Neuronal stem cell (in vitro differentiated cells): ENCODE measurements at regions not wholly inside any gene's neighbourhood (a gene's known extent, or its start where the extent isn't known, plus 50 kb on each side); places are given as distances from the start of the nearest gene placed in this dataset.

Experiments used
- DNase-seq: peaks from one replicate; pipeline ENCODE4 v3.0.0-alpha.2; 2013; ENCODE audit warnings: low spot score
- H2AFZ ChIP-seq: one replicate; pipeline ENCODE4 v1.6.1; 2013; ENCODE audit warnings: mild to moderate bottlenecking, low read length, inconsistent platforms
- H2AK5ac ChIP-seq: 2 replicates; pipeline ENCODE4 v1.6.1; 2013; ENCODE audit warnings: low read depth, mild to moderate bottlenecking, inconsistent platforms, low read length, moderate library complexity, mixed read lengths
- H2BK120ac ChIP-seq: 2 replicates; pipeline ENCODE4 v1.6.1; 2013; ENCODE audit warnings: low read depth, mild to moderate bottlenecking, inconsistent platforms, low read length, moderate library complexity, mixed read lengths
- H2BK12ac ChIP-seq: one replicate; pipeline ENCODE4 v1.6.1; 2013; ENCODE audit warnings: low read length, inconsistent platforms
- H2BK15ac ChIP-seq: 2 replicates; pipeline ENCODE4 v1.6.1; 2013; ENCODE audit warnings: mild to moderate bottlenecking, low read length, inconsistent platforms, mixed read lengths
- H2BK5ac ChIP-seq: one replicate; pipeline ENCODE4 v1.6.1; 2013; ENCODE audit warnings: inconsistent platforms, mild to moderate bottlenecking, low read length, moderate library complexity
- H3K14ac ChIP-seq: one replicate; pipeline ENCODE4 v1.6.1; 2013; ENCODE audit warnings: low read length, inconsistent platforms
- H3K18ac ChIP-seq: 2 replicates; pipeline ENCODE4 v1.6.1; 2013; ENCODE audit warnings: low read length, inconsistent platforms
- H3K23ac ChIP-seq: 2 replicates; pipeline ENCODE4 v1.6.1; 2013; ENCODE audit warnings: low read depth, mild to moderate bottlenecking, mixed read lengths, low read length, inconsistent platforms; ENCODE audit not compliant: poor library complexity
- H3K27ac ChIP-seq: replicated peaks from 3 replicates; pipeline ENCODE4 v1.5.1; 2013; ENCODE audit warnings: low read length, inconsistent platforms
- H3K27me3 ChIP-seq, 3 experiments: 2 replicates each; pipeline ENCODE4 v1.6.1; 2013; ENCODE audit warnings: low read length in 3 of 3, mild to moderate bottlenecking in 2 of 3, inconsistent platforms in 1 of 3, low read depth in 1 of 3, mixed read lengths in 1 of 3, moderate library complexity in 1 of 3; ENCODE audit not compliant: control insufficient read depth in 3 of 3, insufficient read depth in 3 of 3
- H3K36me3 ChIP-seq, 2 donors: replicated peaks in 1 of 2; 2 replicates each; pipeline ENCODE4 v1.6.1; 2013; ENCODE audit warnings: low read length in 2 of 2; ENCODE audit not compliant: control insufficient read depth in 2 of 2, insufficient read depth in 2 of 2
- H3K4ac ChIP-seq: 2 replicates; pipeline ENCODE4 v1.6.1; 2013; ENCODE audit warnings: inconsistent platforms, mild to moderate bottlenecking, low read length, moderate library complexity
- H3K4me1 ChIP-seq, 2 donors: 1 replicate in 1 of 2; 2 replicates in 1 of 2; pipeline ENCODE4 v1.6.1; 2013; ENCODE audit warnings: low read length in 2 of 2, low read depth in 1 of 2; ENCODE audit not compliant: control insufficient read depth in 2 of 2, insufficient read depth in 1 of 2
- H3K4me2 ChIP-seq: one replicate; pipeline ENCODE4 v1.6.1; 2013; ENCODE audit warnings: mild to moderate bottlenecking, low read length, inconsistent platforms; ENCODE audit not compliant: insufficient read depth, poor library complexity, severe bottlenecking
- H3K4me3 ChIP-seq, 2 donors: 2 replicates each; pipeline ENCODE4 v1.5.1; 2013; ENCODE audit warnings: low read length in 2 of 2, mild to moderate bottlenecking in 2 of 2, inconsistent platforms in 1 of 2, moderate library complexity in 1 of 2
- H3K79me1 ChIP-seq: one replicate; pipeline ENCODE4 v1.6.1; 2013; ENCODE audit warnings: low read depth, mild to moderate bottlenecking, inconsistent platforms, low read length, moderate library complexity
- H3K9ac ChIP-seq: one replicate; pipeline ENCODE4 v1.6.1; 2013; ENCODE audit warnings: mild to moderate bottlenecking, low read depth, low read length, inconsistent platforms; ENCODE audit not compliant: poor library complexity
- H3K9me3 ChIP-seq, 2 donors: replicated peaks in 1 of 2; 2 replicates each; pipeline versions ENCODE3 to v1.6.1; 2013; ENCODE audit warnings: low read length in 2 of 2, mild to moderate bottlenecking in 2 of 2, inconsistent platforms in 1 of 2, low read depth in 1 of 2, mixed read lengths in 1 of 2, moderate library complexity in 1 of 2; ENCODE audit not compliant: control insufficient read depth in 2 of 2, insufficient read depth in 1 of 2
- H4K8ac ChIP-seq: one replicate; pipeline ENCODE4 v1.6.1; 2013; ENCODE audit warnings: low read depth, mild to moderate bottlenecking, inconsistent platforms, low read length, moderate library complexity
- H4K91ac ChIP-seq: one replicate; pipeline ENCODE4 v1.6.1; 2013; ENCODE audit warnings: low read length, low read depth, mild to moderate bottlenecking, inconsistent platforms; ENCODE audit not compliant: poor library complexity
- WGBS, 2 donors: extraction: QIAGEN DNeasy Blood & Tissue Kit; methylation state at CpG; one replicate each; pipeline ENCODE4 v1.1.7; 2013; ENCODE audit warnings: missing lambda C conversion rate in 2 of 2, mixed read lengths in 1 of 2; ENCODE audit not compliant: insufficient read length in 2 of 2, insufficient replicate concordance in 1 of 2; ENCODE audit errors: extremely low coverage in 2 of 2; 5-methylcytosine and 5-hydroxymethylcytosine counted together

- H2AK5ac ChIP-seq: no peak overlapping the region
- no peak overlapping the region for H3K4me2 ChIP-seq
- H4K8ac ChIP-seq: no peak overlapping the region
- no peak overlapping the region for H3K23ac ChIP-seq
- DNase-seq: no peak
- H3K27ac ChIP-seq: no peak overlapping the region
- no peaks in the 10 kb centered on the region for H3K79me1 ChIP-seq
- H3K36me3 ChIP-seq: no peaks in the 10 kb centered on the region
- H3K9ac ChIP-seq: no peak overlapping the region
- no peak overlapping the region for H4K91ac ChIP-seq
- no peak overlapping the region for H3K4me3 ChIP-seq
- H2BK5ac ChIP-seq: no peak overlapping the region
- no peaks in the 10 kb centered on the region for H3K4me1 ChIP-seq
- H2AFZ ChIP-seq: no peak overlapping the region
- H3K9me3 ChIP-seq: no peaks in the 10 kb centered on the region
- WGBS, 2 donors: no CpG with 5 or more reads among the region's 1 CpG
- H3K18ac ChIP-seq: no peak overlapping the region
- no peak overlapping the region for H3K4ac ChIP-seq
- no peaks in the 10 kb centered on the region for H3K27me3 ChIP-seq
- no peak overlapping the region for H2BK120ac ChIP-seq
- no peak overlapping the region for H2BK15ac ChIP-seq
- no peak overlapping the region for H2BK12ac ChIP-seq
- H3K14ac ChIP-seq: no peak overlapping the region
Measured at GRCh38 chrX:10875995-10876394, 235.1 kb upstream of the HCCS start.

GRCh38 chrX:10882484-10882883 lies 228.6 kb upstream of the HCCS start:
- no CpG with 5 or more reads among the region's 4 CpGs for WGBS, 2 donors
- H4K91ac ChIP-seq: no peak overlapping the region

GRCh38 chrX:10884246-10884645 lies 226.9 kb upstream of the HCCS start:
- no peak overlapping the region for H3K23ac ChIP-seq
- H3K36me3 ChIP-seq: no peaks in the 10 kb centered on the region
- no peak overlapping the region for H4K91ac ChIP-seq
- no peak overlapping the region for H2BK15ac ChIP-seq
- no peak overlapping the region for H2BK5ac ChIP-seq
- no peak overlapping the region for H3K27ac ChIP-seq
- H4K8ac ChIP-seq: no peak overlapping the region
- H3K4me2 ChIP-seq: no peak overlapping the region
- H2BK120ac ChIP-seq: no peak overlapping the region
- no peak overlapping the region for H3K18ac ChIP-seq
- H2AK5ac ChIP-seq: no peak overlapping the region
- H3K4me1 ChIP-seq: no peaks in the 10 kb centered on the region
- H2AFZ ChIP-seq: no peak overlapping the region
- no CpG with 5 or more reads among the region's 2 CpGs for WGBS, 2 donors
- no peak for DNase-seq
- H3K4ac ChIP-seq: no peak overlapping the region
- no peak overlapping the region for H3K4me3 ChIP-seq
- no peak overlapping the region for H3K9ac ChIP-seq
- no peaks in the 10 kb centered on the region for H3K9me3 ChIP-seq
- no peak overlapping the region for H2BK12ac ChIP-seq
- no peak overlapping the region for H3K14ac ChIP-seq
- no peaks in the 10 kb centered on the region for H3K27me3 ChIP-seq
- H3K79me1 ChIP-seq: no peaks in the 10 kb centered on the region

More at GRCh38 chrX:10882484-10882883, 228.6 kb upstream of the HCCS start:
- Histone ChIP-seq H3K9me3 (no peaks in the 10 kb centered on the region), H3K4me1 (no peaks in the 10 kb centered on the region), H2BK12ac (no peak overlapping the region), H3K79me1 (no peaks in the 10 kb centered on the region), H2BK5ac (no peak overlapping the region), H3K9ac (no peak overlapping the region), H3K14ac (no peak overlapping the region), H3K4ac (no peak overlapping the region), H3K18ac (no peak overlapping the region), H3K27ac (no peak overlapping the region), H4K8ac (no peak overlapping the region), H3K4me3 (no peak overlapping the region), H3K27me3 (no peaks in the 10 kb centered on the region), H2BK120ac (no peak overlapping the region), H2AFZ (no peak overlapping the region), H2BK15ac (no peak overlapping the region), H2AK5ac (no peak overlapping the region), H3K23ac (no peak overlapping the region), H3K36me3 (no peaks in the 10 kb centered on the region), H3K4me2 (no peak overlapping the region)
- DNase-seq: no peak

GRCh38 chrX:10892621-10893225 lies 218.4 kb upstream of the HCCS start:
- Histone ChIP-seq H4K91ac (no peak overlapping the region), H3K36me3 (no peaks in the 10 kb centered on the region), H2BK15ac (no peak overlapping the region), H2AK5ac (no peak overlapping the region), H2BK120ac (no peak overlapping the region), H4K8ac (no peak overlapping the region), H3K4me3 (no peak overlapping the region), H3K4me2 (no peak overlapping the region), H3K4me1 (no peaks in the 10 kb centered on the region), H3K4ac (no peak overlapping the region), H3K27me3 (no peaks in the 10 kb centered on the region), H3K14ac (no peak overlapping the region), H2BK12ac (no peak overlapping the region), H3K9me3 (no peaks in the 10 kb centered on the region), H2AFZ (no peak overlapping the region), H3K9ac (no peak overlapping the region), H3K23ac (no peak overlapping the region), H3K27ac (no peak overlapping the region), H3K18ac (no peak overlapping the region), H3K79me1 (no peaks in the 10 kb centered on the region), H2BK5ac (no peak overlapping the region)
- WGBS, 2 donors: no CpG with 5 or more reads among the region's 1 CpG
- DNase-seq: no peak
